T-helper 17 cell (primary cell): ENCODE measurements at regions not wholly inside any gene's neighbourhood (a gene's known extent, or its start where the extent isn't known, plus 50 kb on each side); places are given as distances from the start of the nearest gene placed in this dataset.

Experiments
- ATAC-seq: fragments of 150-1000 bp; cut with Tn5 transposase; 2 replicates; pipeline ENCODE4 v1.10.0; 2021; ENCODE audit warnings: mild to moderate bottlenecking, moderate library complexity
- DNase-seq, 3 donors: peaks; one replicate each; pipeline versions ENCODE4 v3.0.0 to v3.0.0-alpha.2; 2020 to 2021
- H3K9me3 ChIP-seq: one replicate; pipeline ENCODE4 v1.7.0; 2013; ENCODE audit warnings: low read length, mild to moderate bottlenecking; ENCODE audit not compliant: control insufficient read depth, poor library complexity, severe bottlenecking
- H3K27ac Mint-ChIP-seq: one replicate; pipeline ENCODE4 v1.8.0; 2022; ENCODE audit warnings: mild to moderate bottlenecking, moderate library complexity, mixed read lengths
- H3K27me3 Mint-ChIP-seq: one replicate; pipeline ENCODE4 v1.8.0; 2022; ENCODE audit warnings: mixed read lengths
- H3K36me3 Mint-ChIP-seq: one replicate; pipeline ENCODE4 v1.8.0; 2022; ENCODE audit warnings: low read depth, mixed read lengths
- H3K4me1 Mint-ChIP-seq: one replicate; pipeline ENCODE4 v1.8.0; 2022; ENCODE audit warnings: mild to moderate bottlenecking, mixed read lengths
- H3K4me3 Mint-ChIP-seq: one replicate; pipeline ENCODE4 v1.8.0; 2022; ENCODE audit warnings: mild to moderate bottlenecking, moderate library complexity, mixed read lengths

GRCh38 chr9:99720455-99721050 lies 101.1 kb upstream of the NR4A3 start:
- H3K4me1 Mint-ChIP-seq, result peaks cover 24% of the 10 kb centered on the region
- no peak for DNase-seq

GRCh38 chr9:99721898-99722297 lies 99.8 kb upstream of the NR4A3 start:
- H3K9me3 ChIP-seq, result no peaks in the 10 kb centered on the region
- Mint-ChIP-seq H3K27me3 (no peaks in the 10 kb centered on the region), H3K4me3 (no peak overlapping the region), H3K4me1 (peaks cover 24% of the 10 kb centered on the region), H3K27ac (no peak overlapping the region), H3K36me3 (no peaks in the 10 kb centered on the region)
- no peak for DNase-seq
- ATAC-seq, result no peak

More at GRCh38 chr9:99720455-99721050, 101.1 kb upstream of the NR4A3 start:
- Mint-ChIP-seq H3K27me3 (no peaks in the 10 kb centered on the region), H3K27ac (peak overlapping the region; percentile 77), H3K36me3 (no peaks in the 10 kb centered on the region), H3K4me3 (peak overlapping the region; percentile 86)
- H3K9me3 ChIP-seq, result no peaks in the 10 kb centered on the region
- peak; percentile 55 for ATAC-seq

DNA sequence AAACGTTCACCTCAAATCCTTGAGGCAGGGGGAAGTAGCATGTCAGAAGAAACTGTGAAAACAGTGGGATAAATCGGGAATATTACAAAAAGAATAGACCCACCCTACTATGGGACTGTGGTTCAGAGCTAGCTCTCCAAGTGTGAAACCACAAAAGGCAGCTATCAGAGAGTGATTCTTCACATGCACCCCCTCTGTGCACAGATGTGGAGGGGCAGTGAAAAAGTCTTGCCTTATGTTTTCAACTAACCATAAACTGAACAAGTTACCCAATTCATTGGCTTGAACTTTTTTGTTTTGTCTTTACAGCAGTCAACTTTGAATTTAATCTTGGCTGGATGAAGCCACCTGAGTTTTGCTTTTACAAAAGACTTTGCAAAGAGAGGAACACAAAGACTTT lies 98.8 kb upstream of the NR4A3 start:
- H3K9me3 ChIP-seq, result no peaks in the 10 kb centered on the region
- Mint-ChIP-seq H3K36me3 (peaks cover under 1% of the 10 kb centered on the region), H3K27ac (no peak overlapping the region), H3K4me3 (no peak overlapping the region), H3K27me3 (no peaks in the 10 kb centered on the region), H3K4me1 (peaks cover 24% of the 10 kb centered on the region)
- ATAC-seq, result no peak
- no peak for DNase-seq

DNA sequence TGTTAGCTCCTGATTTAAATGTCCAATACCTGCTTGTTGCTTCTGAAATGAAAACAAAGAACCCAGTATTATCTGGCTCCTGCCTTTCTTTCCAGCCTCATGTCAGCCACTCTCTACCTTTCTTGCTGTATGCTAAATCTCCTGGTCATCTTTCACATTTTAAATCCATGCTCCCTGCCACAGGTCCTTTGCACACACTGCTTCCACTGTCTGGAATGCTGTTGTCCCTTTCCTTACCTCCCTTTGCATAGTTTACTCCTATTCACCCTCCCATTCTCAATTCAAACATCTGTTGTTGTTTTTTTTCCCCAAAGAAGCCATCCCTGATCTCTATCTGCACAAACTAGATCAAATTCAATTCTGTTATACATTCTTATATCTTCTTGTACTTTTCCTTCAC lies 97.0 kb upstream of the NR4A3 start:
- no peaks in the 10 kb centered on the region for H3K9me3 ChIP-seq
- Mint-ChIP-seq H3K27me3 (no peaks in the 10 kb centered on the region), H3K36me3 (peaks cover 3% of the 10 kb centered on the region), H3K27ac (no peak overlapping the region), H3K4me1 (peaks cover 18% of the 10 kb centered on the region), H3K4me3 (no peak overlapping the region)
- DNase-seq (no peak), ATAC-seq (no peak)

- DNase-seq, result no peak
- no peak overlapping the region for H3K27ac Mint-ChIP-seq
- peaks cover 6% of the 10 kb centered on the region for H3K4me1 Mint-ChIP-seq
- H3K36me3 Mint-ChIP-seq, result peaks cover 3% of the 10 kb centered on the region
- no peak for ATAC-seq
- no peak overlapping the region for H3K4me3 Mint-ChIP-seq
- no peaks in the 10 kb centered on the region for H3K9me3 ChIP-seq
- H3K27me3 Mint-ChIP-seq, result peaks cover 6% of the 10 kb centered on the region
Observed at GRCh38 chr9:99725852-99726251, 95.8 kb upstream of the NR4A3 start.

DNA sequence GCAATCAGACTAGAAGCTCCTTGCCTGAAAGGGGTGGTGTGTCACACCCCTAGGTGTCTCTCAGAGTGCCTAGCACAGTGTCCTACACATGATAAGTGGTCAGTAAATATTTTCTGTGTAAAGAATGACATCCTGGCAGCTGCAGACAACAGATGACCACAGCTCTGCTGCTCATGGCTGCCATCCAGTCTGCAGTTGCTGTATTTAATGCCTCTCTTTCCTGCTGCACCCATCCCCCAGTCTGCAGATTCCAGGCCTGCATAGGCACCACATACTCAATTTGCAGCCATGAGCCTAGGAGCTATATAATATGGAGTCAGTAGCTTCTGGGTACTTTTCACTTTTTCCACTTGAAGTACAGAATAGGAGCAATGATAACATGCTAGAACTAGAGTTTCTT lies 94.9 kb upstream of the NR4A3 start:
- Mint-ChIP-seq H3K4me1 (peaks cover 4% of the 10 kb centered on the region), H3K27ac (no peak overlapping the region), H3K27me3 (peaks cover 6% of the 10 kb centered on the region), H3K4me3 (no peak overlapping the region), H3K36me3 (peaks cover 3% of the 10 kb centered on the region)
- no peak for DNase-seq
- H3K9me3 ChIP-seq, result no peaks in the 10 kb centered on the region
- ATAC-seq, result no peak

- H3K9me3 ChIP-seq, result no peaks in the 10 kb centered on the region
- no peak overlapping the region for H3K4me3 Mint-ChIP-seq
- H3K27ac Mint-ChIP-seq, result no peak overlapping the region
- H3K27me3 Mint-ChIP-seq, result peaks cover 26% of the 10 kb centered on the region
- DNase-seq (no peak), ATAC-seq (no peak)
- peaks cover 4% of the 10 kb centered on the region for H3K36me3 Mint-ChIP-seq
- no peaks in the 10 kb centered on the region for H3K4me1 Mint-ChIP-seq
Observed at GRCh38 chr9:99730062-99730461, 91.6 kb upstream of the NR4A3 start.

GRCh38 chr9:99731950-99732349 lies 89.7 kb upstream of the NR4A3 start:
- H3K4me3 Mint-ChIP-seq, result no peak overlapping the region
- peaks cover 4% of the 10 kb centered on the region for H3K36me3 Mint-ChIP-seq
- no peaks in the 10 kb centered on the region for H3K4me1 Mint-ChIP-seq
- no peak overlapping the region for H3K27ac Mint-ChIP-seq
- DNase-seq (no peak), ATAC-seq (no peak)
- H3K27me3 Mint-ChIP-seq, result peaks cover 37% of the 10 kb centered on the region
- H3K9me3 ChIP-seq, result no peaks in the 10 kb centered on the region

DNA sequence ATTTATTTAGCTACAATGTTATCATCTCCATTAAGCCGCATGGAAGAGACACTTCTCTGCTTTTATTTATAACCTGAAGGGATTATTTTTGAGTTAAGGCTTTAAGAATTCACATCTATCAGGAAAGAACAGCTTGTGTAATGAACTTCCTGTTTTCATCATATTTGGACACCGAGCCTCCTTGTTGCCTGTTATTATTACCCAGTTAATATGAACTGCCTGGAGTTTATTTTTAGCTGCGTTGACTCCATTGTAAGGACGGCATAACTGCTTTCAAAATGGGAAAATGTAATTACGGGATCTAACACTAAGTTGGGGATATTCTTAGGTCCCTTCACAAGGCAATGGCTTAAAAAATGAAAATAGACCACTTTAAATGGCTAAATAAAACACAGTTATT lies 89.0 kb upstream of the NR4A3 start:
- no peak for ATAC-seq
- no peaks in the 10 kb centered on the region for H3K9me3 ChIP-seq
- Mint-ChIP-seq H3K27ac (no peak overlapping the region), H3K4me3 (no peak overlapping the region), H3K36me3 (peaks cover 10% of the 10 kb centered on the region), H3K4me1 (no peaks in the 10 kb centered on the region), H3K27me3 (peaks cover 45% of the 10 kb centered on the region)
- no peak for DNase-seq

DNA sequence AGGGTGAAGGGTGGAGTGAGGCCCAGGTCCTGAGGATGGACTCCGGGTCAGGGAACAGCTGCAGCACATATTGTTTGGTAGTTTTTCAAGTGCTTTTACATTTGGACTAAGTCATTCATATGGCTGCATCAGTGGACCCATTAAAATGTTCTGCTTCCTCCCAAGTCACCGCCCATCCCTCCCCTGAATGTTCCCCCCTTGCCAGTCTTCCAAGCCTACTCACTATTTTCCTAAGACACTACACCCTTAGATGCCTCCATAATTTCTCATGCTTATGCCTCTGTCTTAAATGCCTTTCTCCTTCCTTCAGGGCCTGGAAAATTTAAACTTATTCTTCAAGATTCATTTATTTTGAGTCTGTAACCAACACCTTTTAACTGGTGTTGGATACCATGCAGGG lies 86.6 kb upstream of the NR4A3 start:
- ATAC-seq, result no peak
- no peak overlapping the region for H3K27ac Mint-ChIP-seq
- H3K36me3 Mint-ChIP-seq, result peaks cover 7% of the 10 kb centered on the region
- H3K9me3 ChIP-seq, result no peaks in the 10 kb centered on the region
- no peaks in the 10 kb centered on the region for H3K4me1 Mint-ChIP-seq
- peaks cover 47% of the 10 kb centered on the region for H3K27me3 Mint-ChIP-seq
- DNase-seq, result no peak
- no peak overlapping the region for H3K4me3 Mint-ChIP-seq

DNA sequence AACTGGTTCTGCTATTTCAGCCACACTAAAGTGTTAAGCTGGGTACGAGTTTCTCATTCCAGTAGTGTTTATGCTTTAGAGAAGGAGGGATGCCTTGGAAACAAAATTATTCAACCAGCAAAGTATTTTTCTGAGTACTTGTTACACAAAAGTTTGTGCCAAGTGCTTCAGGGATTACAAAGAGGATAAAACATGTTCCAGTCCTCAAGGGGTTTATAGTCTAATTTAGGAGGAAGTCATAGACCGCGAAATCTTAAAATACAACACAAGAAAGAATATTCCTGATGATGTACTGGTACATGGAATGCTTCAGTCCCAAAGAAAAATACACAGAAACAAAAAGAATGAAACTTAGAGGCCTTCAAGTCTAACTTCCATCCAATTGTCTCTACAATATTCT lies 85.4 kb upstream of the NR4A3 start:
- H3K27ac Mint-ChIP-seq, result no peak overlapping the region
- no peak for DNase-seq
- H3K9me3 ChIP-seq, result no peaks in the 10 kb centered on the region
- no peak overlapping the region for H3K4me3 Mint-ChIP-seq
- ATAC-seq, result no peak
- peaks cover 7% of the 10 kb centered on the region for H3K36me3 Mint-ChIP-seq
- H3K27me3 Mint-ChIP-seq, result peaks cover 50% of the 10 kb centered on the region
- H3K4me1 Mint-ChIP-seq, result no peaks in the 10 kb centered on the region

- no peaks in the 10 kb centered on the region for H3K4me1 Mint-ChIP-seq
- no peak overlapping the region for H3K27ac Mint-ChIP-seq
- peaks cover 7% of the 10 kb centered on the region for H3K36me3 Mint-ChIP-seq
- peaks cover 61% of the 10 kb centered on the region for H3K27me3 Mint-ChIP-seq
- ATAC-seq (no peak), DNase-seq (no peak)
- no peak overlapping the region for H3K4me3 Mint-ChIP-seq
- H3K9me3 ChIP-seq, result no peaks in the 10 kb centered on the region
Observed at GRCh38 chr9:99737649-99738048, 84.0 kb upstream of the NR4A3 start.

DNA sequence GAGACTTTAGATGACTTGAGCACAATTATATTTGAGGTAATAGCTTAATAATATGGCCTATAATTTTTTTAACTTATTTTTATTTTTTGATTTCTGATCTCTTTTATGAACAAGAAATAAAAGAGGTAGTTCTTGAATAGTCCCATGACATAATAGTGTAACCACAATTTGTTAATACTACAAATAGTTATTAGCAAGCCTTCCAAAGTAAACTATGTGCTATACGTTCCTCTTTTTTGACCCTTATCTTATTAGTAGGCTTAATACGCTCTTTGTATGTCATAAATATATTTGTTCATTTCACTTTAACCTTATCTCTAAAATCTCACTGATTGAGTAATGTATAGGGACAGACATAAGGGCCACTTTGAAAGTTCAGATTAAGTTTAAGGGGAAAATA lies 78.7 kb upstream of the NR4A3 start:
- no peak overlapping the region for H3K4me3 Mint-ChIP-seq
- H3K27ac Mint-ChIP-seq, result no peak overlapping the region
- DNase-seq, result no peak
- no peaks in the 10 kb centered on the region for H3K36me3 Mint-ChIP-seq
- no peak for ATAC-seq
- H3K27me3 Mint-ChIP-seq, result peaks cover 33% of the 10 kb centered on the region
- no peaks in the 10 kb centered on the region for H3K9me3 ChIP-seq
- H3K4me1 Mint-ChIP-seq, result no peaks in the 10 kb centered on the region

- H3K36me3 Mint-ChIP-seq, result no peaks in the 10 kb centered on the region
- ATAC-seq, result no peak
- H3K4me1 Mint-ChIP-seq, result no peaks in the 10 kb centered on the region
- DNase-seq, result no peak
- H3K27ac Mint-ChIP-seq, result no peak overlapping the region
- peaks cover 32% of the 10 kb centered on the region for H3K27me3 Mint-ChIP-seq
- H3K4me3 Mint-ChIP-seq, result no peak overlapping the region
- no peaks in the 10 kb centered on the region for H3K9me3 ChIP-seq
Observed at GRCh38 chr9:99743455-99743854, 78.2 kb upstream of the NR4A3 start.
